ENCODE measurements at regions not wholly inside any gene's neighbourhood (a gene's known extent, or its start where the extent isn't known, plus 50 kb on each side); places are given as distances from the start of the nearest gene placed in this dataset.
"Not testable (repeated sequence)": the region's sequence is repeated elsewhere in the genome, so short reads cannot be mapped to it uniquely, and the experiment has no call there.

GRCh38 chr20:30894707-30895353 is 362.6 kb upstream of the DEFB115 start:
- H3K9me3 ChIP-seq; ATAC-seq; intact Hi-C loops (cut with DNase I); H3K4me1 ChIP-seq; H3K36me3 ChIP-seq; DNase-seq; H3K27ac ChIP-seq; H3K4me3 ChIP-seq: not testable (repeated sequence)
- peaks cover 33% of the 10 kb centered on the region for H3K27me3 ChIP-seq

DNA sequence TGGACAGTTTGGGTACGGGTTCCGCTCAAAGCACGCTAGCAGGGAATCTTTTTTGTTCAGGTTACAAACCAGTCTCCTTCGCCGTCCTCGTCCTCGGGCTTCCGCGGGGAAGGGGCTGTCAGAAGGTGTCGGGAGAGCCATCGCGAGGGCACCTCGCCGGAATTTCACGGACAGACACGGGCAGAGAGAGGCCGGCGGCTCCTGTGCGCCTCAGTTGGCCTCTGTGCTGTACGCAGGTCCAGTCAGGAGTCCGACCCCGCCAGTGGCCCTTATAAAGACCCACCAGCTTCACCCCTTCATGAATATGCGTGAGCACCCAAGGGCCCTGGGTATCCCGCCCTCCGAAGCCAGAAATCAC is 362.1 kb upstream of the DEFB115 start:
- H3K9me3 ChIP-seq; intact Hi-C loops (cut with DNase I); H3K36me3 ChIP-seq; H3K4me1 ChIP-seq; DNase-seq; H3K27ac ChIP-seq; H3K4me3 ChIP-seq; ATAC-seq: not testable (repeated sequence)
- peaks cover 38% of the 10 kb centered on the region for H3K27me3 ChIP-seq

- DNase-seq; H3K9me3 ChIP-seq; intact Hi-C loops (cut with DNase I); H3K36me3 ChIP-seq; ATAC-seq; H3K27ac ChIP-seq; H3K4me3 ChIP-seq; H3K4me1 ChIP-seq: not testable (repeated sequence)
- H3K27me3 ChIP-seq: peaks cover 23% of the 10 kb centered on the region
These were observed 357.9 kb upstream of the DEFB115 start for GRCh38 chr20:30899370-30900079.

DNA sequence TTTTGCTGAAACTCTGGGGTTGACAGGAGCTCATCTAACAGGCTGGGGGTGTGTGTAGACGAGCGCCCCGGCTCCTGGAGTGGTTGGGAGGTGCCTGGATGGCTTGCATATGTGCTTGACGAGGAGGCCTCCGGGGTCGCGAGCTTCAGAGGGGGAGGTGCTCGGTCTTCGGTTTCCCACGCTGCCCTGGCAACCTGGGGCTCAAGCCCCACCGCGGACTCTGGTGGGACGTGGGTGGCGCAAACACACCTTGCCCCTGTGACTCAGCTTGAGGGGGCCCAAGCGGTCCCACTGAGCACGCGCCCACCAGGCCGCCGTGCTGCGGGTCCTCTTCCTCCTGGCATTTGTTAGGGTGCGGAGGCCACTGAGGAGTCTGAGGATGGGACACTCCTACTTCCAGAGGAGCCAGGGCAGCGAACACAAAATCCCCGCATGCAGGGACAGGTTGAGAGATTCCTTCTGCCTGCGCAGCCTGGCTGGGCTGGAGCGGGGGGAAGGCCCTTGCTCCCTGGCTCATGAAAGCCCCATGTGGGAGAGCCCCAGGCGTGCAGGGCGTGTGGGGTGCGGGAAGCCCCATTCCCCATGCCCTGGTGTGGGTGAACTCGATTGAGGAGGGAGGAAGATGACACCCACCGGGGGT is 357.3 kb upstream of the DEFB115 start:
- ATAC-seq; H3K9me3 ChIP-seq; H3K4me3 ChIP-seq; DNase-seq; H3K27ac ChIP-seq; intact Hi-C loops (cut with DNase I); H3K4me1 ChIP-seq; H3K36me3 ChIP-seq: not testable (repeated sequence)
- peaks cover 16% of the 10 kb centered on the region for H3K27me3 ChIP-seq

DNA sequence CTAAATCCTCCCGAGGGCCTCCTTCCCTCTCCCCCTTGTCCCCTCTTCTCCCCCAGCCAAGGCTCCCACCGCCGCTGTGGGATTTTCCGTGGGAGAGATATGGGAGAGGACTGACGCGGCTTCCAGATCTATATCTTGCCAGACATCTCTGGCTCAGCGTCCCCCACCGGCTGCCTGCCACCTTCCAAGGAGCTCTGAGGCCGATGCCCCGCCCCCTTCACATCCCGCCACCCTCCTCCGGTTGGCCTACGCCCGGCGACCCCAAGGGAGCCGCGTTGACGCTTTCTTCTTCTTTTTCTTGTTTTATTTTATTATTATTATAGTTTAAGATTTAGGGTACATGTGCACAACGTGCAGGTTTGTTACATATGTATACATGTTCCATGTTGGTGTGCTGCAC is 352.2 kb upstream of the DEFB115 start:
- H3K4me1 ChIP-seq; H3K27me3 ChIP-seq; H3K4me3 ChIP-seq; intact Hi-C loops (cut with DNase I); H3K9me3 ChIP-seq; ATAC-seq; H3K27ac ChIP-seq; H3K36me3 ChIP-seq; DNase-seq: not testable (repeated sequence)

DNA sequence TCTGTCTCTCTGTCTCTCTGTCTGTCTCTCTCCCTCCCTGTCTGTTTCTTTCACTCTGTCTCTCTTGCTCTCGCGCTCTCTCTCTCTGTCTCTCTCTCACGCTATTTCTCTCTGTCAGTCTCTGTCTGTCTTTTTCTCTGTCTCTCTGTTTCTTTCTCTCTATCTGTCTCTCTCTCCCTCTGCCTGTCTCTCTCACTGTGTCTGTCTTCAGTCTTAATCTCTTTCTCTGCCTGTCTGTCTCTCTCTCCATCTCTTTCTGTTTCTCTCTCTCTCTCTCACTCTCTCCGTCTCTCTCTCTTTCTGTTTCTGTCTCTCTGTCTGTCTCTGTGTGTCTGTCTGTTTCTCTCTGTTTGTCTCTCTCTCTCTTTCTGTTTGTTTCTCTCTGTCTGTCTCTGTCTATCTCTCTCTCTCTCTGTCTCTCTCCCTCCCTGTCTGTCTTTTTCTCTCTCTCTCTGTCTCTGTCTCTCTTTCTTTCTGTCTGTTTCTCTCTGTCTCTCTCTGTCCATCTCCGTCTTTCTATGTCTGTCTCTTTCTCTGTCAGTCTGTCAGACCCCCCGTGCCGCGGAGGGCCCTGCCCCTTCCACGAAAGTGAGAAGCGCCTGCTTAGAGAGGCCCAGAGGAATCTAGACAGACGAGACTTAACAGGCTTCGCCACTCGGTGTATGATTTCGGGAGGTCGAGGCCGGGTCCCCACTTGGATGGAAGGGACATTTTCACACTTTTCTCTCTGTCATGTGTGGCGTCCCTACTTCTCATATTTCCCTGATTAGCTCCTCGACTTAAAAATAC is 346.3 kb upstream of the DEFB115 start:
- intact Hi-C loops (cut with DNase I): no loop called here
- Histone ChIP-seq H3K36me3 (no peaks in the 10 kb centered on the region), H3K27me3 (no peaks in the 10 kb centered on the region), H3K9me3 (no peaks in the 10 kb centered on the region), H3K4me3 (no peak overlapping the region), H3K27ac (no peak overlapping the region), H3K4me1 (no peaks in the 10 kb centered on the region)
- DNase-seq (no peak), ATAC-seq (no peak)
- TF ChIP-seq CTCF (IDR thresholded peaks at IDR 0.05): no peak

DNA sequence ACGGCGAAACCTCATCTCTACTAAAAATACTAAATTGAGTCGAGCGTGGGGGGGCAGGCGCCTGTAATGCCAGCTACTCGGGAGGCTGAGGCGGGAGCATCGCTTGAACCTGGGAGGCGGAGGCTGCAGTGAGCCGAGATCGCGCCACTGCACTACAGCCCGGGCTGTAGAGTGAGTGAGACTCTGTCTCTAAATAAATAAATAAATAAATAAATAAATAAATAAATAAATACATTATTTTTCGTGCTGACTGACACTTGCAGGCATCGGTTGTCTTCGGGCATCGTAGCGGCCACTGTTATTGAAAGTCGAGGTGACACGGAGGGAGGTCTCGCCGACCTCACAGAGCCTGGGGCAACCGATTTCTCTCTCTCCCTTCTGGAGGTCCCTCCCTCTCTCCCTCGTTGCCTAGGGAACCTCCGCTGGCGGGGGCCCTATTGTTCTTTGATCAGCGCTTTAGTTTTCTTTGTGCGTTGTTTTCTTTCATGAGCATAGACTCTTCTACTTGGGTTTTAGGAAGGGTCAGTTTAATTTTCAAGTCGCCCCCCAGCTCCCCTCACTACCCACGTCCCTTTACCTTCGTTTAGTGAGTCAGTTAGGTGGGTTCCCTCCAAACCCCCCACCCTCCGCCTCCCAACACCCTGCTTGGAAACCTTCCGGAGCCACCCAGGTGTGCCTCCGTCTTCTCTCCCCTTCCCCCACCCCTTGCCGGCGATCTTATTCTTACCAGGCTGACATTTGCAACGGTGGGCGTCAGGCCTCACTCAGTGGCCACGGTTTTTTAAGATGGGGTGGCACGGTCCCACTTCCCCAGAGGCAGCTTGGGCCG is 345.4 kb upstream of the DEFB115 start:
- H3K4me1 ChIP-seq; H3K27ac ChIP-seq; intact Hi-C loops (cut with DNase I); H3K36me3 ChIP-seq; H3K9me3 ChIP-seq; H3K4me3 ChIP-seq; DNase-seq; ATAC-seq; H3K27me3 ChIP-seq: not testable (repeated sequence)

DNA sequence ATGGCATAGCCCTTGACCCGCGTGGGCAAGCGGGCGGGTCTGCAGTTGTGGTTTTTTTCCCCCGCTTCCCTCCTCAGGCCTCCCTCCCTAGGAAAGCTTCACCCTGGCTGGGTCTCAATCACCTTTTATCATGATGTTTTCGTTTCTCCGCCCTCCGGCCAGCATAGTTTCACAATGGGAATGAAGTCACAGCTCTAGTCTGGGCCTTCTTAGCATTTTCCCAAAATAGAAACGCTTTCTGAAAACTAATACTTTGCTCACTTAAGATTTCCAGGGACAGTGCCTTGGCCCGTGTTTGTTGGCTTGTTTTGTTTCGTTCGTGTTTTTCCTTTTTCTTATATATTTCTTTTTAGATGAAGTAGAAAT is 344.8 kb upstream of the DEFB115 start:
- H3K4me3 ChIP-seq; H3K27me3 ChIP-seq; DNase-seq; H3K4me1 ChIP-seq; H3K27ac ChIP-seq; intact Hi-C loops (cut with DNase I); H3K36me3 ChIP-seq; ATAC-seq; H3K9me3 ChIP-seq: not testable (repeated sequence)

DNA sequence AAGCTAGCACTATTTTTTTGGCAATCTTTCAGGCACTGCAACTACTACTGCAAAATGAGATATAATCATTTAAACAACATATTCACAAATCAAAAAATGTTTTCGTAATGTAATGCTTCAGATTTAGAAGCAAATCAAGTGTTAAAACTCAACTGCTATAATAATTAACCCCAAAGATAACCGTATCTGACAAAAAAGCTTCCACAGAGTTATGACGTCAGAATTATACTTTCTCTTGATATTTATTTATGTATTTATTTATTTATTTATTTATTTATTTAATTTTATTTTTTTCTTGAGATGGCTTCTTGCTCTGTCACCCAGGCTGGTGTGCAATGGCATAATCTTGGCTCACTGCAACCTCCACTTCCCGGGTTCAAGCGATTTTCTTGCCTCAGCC is 341.1 kb upstream of the DEFB115 start:
- H3K27me3 ChIP-seq; H3K4me3 ChIP-seq; DNase-seq; H3K9me3 ChIP-seq; ATAC-seq; H3K36me3 ChIP-seq; H3K4me1 ChIP-seq; intact Hi-C loops (cut with DNase I); H3K27ac ChIP-seq: not testable (repeated sequence)

All from upper lobe of right lung (tissue), 1 donor.